Erythroblast (primary cell): ENCODE measurements at regions not wholly inside any gene's neighbourhood (a gene's known extent, or its start where the extent isn't known, plus 50 kb on each side); places are given as distances from the start of the nearest gene placed in this dataset.

ENCODE experiments used
- GATA1 ChIP-seq: IDR thresholded peaks from 2 replicates; pipeline ENCODE4 v1.6.1; 2011; ENCODE audit warnings: low read depth, mild to moderate bottlenecking, control low read depth, low read length, moderate library complexity
- POLR2A ChIP-seq: IDR thresholded peaks from 2 replicates; pipeline ENCODE4 v1.6.1; 2011; ENCODE audit warnings: mild to moderate bottlenecking, low read length

DNA sequence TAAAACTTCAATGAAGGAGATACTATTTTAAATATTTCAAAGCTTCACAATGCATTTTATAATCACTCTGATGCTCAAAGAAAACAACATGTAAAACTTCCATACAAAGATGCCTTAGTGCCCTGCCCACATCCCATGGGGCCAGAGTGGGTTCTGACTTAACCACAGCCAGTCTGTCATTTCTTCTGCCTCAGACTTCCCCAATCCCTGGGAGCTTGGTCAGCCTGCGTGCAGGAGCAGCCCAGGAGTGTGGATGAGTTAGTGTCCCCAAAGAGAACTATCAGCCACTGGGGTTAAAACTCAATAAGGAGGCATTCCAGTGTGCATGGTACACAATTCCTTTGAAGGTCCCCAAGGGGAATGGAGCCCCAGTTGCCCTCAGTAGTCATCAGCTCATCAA is 100.3 kb downstream of the PTCSC3 start:
- TF ChIP-seq POLR2A (no peak), GATA1 (no peak)
